Activated CD4-positive, alpha-beta T cell treated with anti-CD3 and anti-CD28 coated beads, Interleukin-2, amount 10 ng/mL, durations not matched to agents 24 days and 14 days (primary cell): ENCODE measurements at regions not wholly inside any gene's neighbourhood (a gene's known extent, or its start where the extent isn't known, plus 50 kb on each side); places are given as distances from the start of the nearest gene placed in this dataset.
A peak's percentile ranks its signal among the peaks of the same experiment; 100 is the strongest.

Experiments used
- DNase-seq: peaks from one replicate; pipeline ENCODE4 v3.0.0; 2022
- H3K27ac Mint-ChIP-seq: one replicate; pipeline ENCODE4 v1.8.0; 2022; ENCODE audit warnings: mild to moderate bottlenecking, mixed read lengths
- H3K27me3 Mint-ChIP-seq: one replicate; pipeline ENCODE4 v1.8.0; 2022; ENCODE audit warnings: mixed read lengths
- H3K36me3 Mint-ChIP-seq: one replicate; pipeline ENCODE4 v1.8.0; 2022; ENCODE audit warnings: low read depth, mild to moderate bottlenecking, mixed read lengths
- H3K4me1 Mint-ChIP-seq: one replicate; pipeline ENCODE4 v1.8.0; 2021; ENCODE audit warnings: mixed read lengths
- H3K4me3 Mint-ChIP-seq: one replicate; pipeline ENCODE4 v1.8.0; 2022; ENCODE audit warnings: mild to moderate bottlenecking, moderate library complexity, mixed read lengths
- H3K9me3 Mint-ChIP-seq: one replicate; pipeline ENCODE4 v1.8.0; 2021; ENCODE audit warnings: mixed read lengths
- intact Hi-C: fragments of 100-400 bp; cut with micrococcal nuclease; formaldehyde crosslinking; loops from one replicate; pipeline ENCODE4 v1.15.1; 2023

DNA sequence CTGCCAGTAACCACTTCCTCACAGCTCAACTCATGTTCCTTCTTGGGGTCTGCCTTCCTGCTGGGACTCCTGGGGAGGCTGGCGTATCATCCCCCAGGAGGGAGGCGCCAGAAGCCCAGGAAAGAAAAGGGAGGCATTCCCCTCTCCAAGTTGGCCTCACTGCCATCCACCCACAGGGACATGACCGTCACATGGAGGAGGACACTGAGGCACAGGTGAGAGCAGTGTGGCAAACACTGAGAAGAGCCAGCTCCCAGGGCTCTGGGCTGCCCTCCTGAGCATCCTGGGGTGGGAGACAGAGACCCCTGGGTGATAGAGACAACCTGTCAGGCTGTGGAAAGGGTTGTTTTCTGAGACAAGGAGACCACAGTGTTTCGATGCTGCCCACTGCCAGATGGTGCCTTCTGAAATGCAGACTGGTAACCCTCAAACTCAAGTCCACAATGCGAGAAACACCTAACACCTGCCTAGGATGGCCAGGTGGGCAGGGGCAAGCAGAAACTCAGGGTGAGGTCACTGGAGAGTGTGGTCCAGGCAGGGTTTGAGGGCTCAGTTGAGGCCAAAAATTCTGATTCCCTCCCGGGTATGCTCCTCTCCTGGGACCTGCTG, 1722.1 kb downstream of the TP53TG3F start:
- intact Hi-C loops = no loop called here

DNA sequence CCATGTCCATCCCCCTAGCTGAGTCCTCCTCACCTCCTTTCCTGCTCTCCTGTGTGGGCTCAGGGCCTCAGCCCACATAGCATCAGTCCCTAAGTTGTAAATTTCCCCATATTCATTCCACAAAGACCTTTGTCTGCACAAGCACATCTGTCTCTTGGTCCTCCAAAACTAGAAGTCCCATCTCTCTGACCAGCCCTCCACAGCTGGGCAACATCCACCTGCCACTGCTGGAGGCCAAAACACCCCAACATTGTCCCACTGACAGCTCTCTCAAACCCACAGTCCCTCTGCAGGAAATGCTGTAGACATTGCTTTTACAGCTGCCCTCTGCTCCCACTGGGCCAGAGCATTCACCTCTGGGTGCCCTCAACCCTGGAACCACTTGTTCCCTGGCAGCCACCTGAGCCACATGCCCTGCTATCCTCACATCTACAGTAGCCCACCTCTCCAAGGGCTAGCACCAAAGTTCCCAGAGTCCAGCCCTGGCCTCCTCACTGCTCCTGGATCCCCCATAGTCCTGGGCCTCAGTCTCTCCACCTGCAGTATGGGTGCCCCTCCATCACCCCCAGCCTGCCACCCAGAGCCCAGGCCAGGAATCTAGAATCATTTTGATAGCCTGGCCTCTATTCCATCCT, 1722.7 kb downstream of the TP53TG3F start:
- H3K27ac Mint-ChIP-seq = no peak overlapping the region
- no peak overlapping the region for H3K4me3 Mint-ChIP-seq
- H3K9me3 Mint-ChIP-seq = peaks cover 28% of the 10 kb centered on the region
- H3K36me3 Mint-ChIP-seq = no peaks in the 10 kb centered on the region
- H3K27me3 Mint-ChIP-seq = no peaks in the 10 kb centered on the region
- no peak for DNase-seq
- intact Hi-C loops = no loop called here
- H3K4me1 Mint-ChIP-seq = no peaks in the 10 kb centered on the region

More for the DNA sequence above, 1722.1 kb downstream of the TP53TG3F start:
- H3K9me3 Mint-ChIP-seq = peaks cover 29% of the 10 kb centered on the region
- no peak overlapping the region for H3K4me3 Mint-ChIP-seq
- no peaks in the 10 kb centered on the region for H3K27me3 Mint-ChIP-seq
- DNase-seq = no peak
- no peak overlapping the region for H3K27ac Mint-ChIP-seq
- H3K36me3 Mint-ChIP-seq = no peaks in the 10 kb centered on the region
- H3K4me1 Mint-ChIP-seq = no peaks in the 10 kb centered on the region

DNA sequence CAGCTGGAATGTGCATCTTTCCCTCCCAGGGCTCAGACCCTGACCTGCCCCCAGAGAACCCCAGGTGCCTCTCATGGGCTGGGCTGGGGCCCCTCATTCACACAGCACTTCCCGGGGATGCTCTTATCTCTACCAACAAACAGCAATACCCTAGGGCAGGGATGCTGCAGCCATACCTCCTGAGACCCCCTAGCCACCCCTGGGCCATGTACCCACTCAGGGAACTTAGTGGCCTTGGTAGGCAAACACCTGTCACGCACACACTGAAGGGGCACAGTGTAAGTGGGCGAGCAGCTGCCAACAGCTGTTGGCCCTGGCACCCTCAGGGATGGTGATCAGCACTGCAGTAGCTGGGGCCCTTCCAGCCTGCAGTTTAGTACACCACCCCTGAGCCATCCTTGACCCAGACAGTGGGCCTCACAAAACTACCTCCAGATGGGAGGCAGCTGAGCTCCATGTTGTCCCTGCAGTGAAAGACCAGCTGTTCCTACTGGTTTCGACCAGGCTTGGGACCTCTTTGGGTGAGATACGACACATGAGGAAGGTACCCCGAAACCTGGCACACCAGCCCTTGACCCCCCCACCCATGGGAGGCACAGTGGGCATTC, 1723.6 kb downstream of the TP53TG3F start:
- intact Hi-C loops = no loop called here
- Mint-ChIP-seq H3K4me1 (no peaks in the 10 kb centered on the region), H3K27me3 (no peaks in the 10 kb centered on the region), H3K4me3 (no peak overlapping the region), H3K9me3 (peaks cover 22% of the 10 kb centered on the region), H3K36me3 (no peaks in the 10 kb centered on the region), H3K27ac (no peak overlapping the region)
- DNase-seq = no peak

DNA sequence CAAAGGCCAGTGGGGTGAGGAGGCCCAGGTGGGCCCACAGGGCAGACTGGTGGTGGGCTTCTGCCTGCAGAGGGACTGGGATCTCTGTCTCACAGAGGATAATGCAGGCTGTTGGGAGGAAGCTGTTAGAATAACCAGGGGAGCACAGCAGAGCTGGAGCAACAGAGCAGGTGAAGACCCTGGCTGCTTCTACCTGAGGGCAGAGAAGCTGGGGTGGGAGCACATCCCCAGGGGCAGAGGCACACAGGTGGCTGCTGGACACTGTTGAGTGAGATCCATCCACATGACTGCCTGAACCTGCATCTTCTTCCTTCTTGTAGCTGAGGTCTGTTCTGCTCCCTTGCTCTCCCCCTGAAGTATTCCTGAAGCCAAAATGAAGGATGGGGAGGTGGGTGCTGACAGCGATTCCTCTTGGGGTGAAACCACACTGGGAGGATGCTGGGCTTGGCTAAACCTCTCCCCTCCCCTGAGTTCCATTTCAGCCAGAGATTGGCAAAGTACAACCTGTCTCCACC, 1725.0 kb downstream of the TP53TG3F start:
- Mint-ChIP-seq H3K4me1 (no peaks in the 10 kb centered on the region), H3K27ac (no peak overlapping the region), H3K36me3 (no peaks in the 10 kb centered on the region), H3K4me3 (no peak overlapping the region), H3K9me3 (peaks cover 22% of the 10 kb centered on the region), H3K27me3 (no peaks in the 10 kb centered on the region)
- intact Hi-C loops = no loop called here
- DNase-seq = no peak

DNA sequence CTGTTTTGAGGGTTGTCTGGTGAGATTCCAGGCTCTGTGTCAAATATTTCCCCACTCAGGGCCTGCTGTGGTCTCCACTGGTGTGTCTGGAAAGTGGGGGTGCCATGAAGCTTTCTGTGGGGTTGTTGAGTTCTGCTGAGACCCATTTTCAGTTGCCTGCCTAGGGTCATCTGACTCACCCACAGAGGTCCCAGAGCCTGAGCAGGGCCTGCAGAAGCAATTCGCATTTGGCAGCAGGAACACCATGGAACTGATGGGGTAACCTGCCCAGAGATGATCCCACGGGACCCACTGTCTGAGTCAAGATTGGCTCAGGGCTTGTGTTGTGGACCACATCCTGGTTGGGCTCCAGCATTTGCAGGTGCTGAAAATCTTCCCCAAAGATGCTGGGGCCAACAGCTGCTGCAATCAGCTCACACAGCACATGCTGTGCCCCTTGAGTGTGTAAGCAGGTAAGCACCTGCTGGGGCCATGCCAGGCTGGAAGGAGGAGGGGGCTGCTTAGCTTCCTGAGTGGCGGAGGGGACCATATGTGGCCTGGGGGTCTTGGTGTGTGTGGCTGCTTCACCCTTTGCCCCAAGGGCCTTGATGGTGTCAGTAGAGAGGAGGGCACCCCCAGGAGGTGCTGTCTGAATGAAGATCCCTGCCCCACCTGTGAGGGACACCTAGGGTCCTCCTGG, 1726.1 kb downstream of the TP53TG3F start:
- Mint-ChIP-seq H3K27ac (no peak overlapping the region), H3K36me3 (no peaks in the 10 kb centered on the region), H3K9me3 (peaks cover 22% of the 10 kb centered on the region), H3K4me1 (no peaks in the 10 kb centered on the region), H3K4me3 (no peak overlapping the region), H3K27me3 (no peaks in the 10 kb centered on the region)
- DNase-seq = no peak
- intact Hi-C loops = no loop called here

DNA sequence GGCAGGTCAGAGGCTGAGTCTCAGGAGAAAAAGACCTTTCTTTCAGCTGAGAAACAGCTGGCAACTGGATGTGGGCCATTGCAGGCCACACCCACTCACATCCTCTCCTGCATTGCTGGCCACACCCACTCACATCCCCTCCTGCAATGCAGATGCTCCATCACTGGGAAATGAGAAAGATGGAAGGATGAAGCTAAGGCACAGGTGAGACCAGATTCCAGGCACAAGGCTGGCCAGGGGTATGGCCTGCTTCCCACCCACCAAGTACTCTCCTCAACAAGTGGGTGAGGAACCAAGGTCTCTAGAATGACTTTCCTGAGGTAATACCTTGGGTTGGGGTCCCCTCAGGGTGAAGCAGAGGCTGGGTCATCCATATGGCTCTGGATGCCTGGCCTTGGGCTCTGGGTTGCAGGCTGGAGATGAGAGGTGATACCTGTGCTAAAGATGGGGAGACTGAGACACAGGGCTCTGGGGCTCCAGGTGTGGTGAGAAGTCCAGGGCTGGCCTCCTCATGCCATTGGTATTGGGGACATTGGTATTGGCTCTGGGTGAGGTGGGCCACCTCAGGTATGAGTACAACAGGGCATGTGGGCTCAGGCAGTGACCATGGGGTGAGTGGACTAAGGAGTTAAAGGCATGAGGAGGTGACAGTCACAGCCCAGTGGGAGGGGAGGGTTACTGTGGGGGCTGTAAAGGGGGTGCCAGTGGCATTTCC, 1726.8 kb downstream of the TP53TG3F start:
- no peaks in the 10 kb centered on the region for H3K4me1 Mint-ChIP-seq
- H3K9me3 Mint-ChIP-seq = peaks cover 22% of the 10 kb centered on the region
- no peak overlapping the region for H3K4me3 Mint-ChIP-seq
- H3K36me3 Mint-ChIP-seq = no peaks in the 10 kb centered on the region
- H3K27me3 Mint-ChIP-seq = no peaks in the 10 kb centered on the region
- intact Hi-C loops = no loop called here
- DNase-seq = no peak
- H3K27ac Mint-ChIP-seq = no peak overlapping the region

DNA sequence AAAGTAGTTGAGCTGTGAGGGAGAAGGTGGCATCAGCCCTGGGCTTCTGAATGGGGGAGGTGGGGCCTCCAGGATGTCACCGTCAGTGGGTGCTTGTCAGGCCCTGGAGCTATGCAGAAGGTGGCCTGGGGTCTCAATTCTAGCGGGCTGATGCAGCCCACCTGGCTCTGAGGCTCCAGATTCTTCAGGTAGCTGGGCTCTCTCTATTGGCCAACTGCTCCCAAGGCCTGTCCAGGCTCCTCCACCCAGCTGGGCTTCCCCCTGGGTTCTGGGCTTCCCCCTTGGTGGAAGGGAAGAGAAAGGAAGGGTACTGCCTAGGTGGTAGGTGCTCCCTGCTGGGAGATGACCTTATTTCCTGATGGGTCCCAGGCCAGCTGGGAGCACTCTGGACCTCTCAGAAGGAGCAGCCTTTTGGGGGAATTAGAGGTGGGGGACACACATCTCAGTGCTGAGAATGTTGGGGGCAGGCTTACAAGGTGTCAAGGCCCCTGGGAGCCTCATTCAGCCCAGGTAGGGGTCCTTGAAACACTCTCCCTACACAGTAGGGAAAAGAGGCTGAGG, 1728.3 kb downstream of the TP53TG3F start:
- no peaks in the 10 kb centered on the region for H3K36me3 Mint-ChIP-seq
- no peaks in the 10 kb centered on the region for H3K4me1 Mint-ChIP-seq
- intact Hi-C loops = no loop called here
- DNase-seq = no peak
- H3K9me3 Mint-ChIP-seq = peaks cover 17% of the 10 kb centered on the region
- no peaks in the 10 kb centered on the region for H3K27me3 Mint-ChIP-seq
- no peak overlapping the region for H3K27ac Mint-ChIP-seq
- H3K4me3 Mint-ChIP-seq = no peak overlapping the region

DNA sequence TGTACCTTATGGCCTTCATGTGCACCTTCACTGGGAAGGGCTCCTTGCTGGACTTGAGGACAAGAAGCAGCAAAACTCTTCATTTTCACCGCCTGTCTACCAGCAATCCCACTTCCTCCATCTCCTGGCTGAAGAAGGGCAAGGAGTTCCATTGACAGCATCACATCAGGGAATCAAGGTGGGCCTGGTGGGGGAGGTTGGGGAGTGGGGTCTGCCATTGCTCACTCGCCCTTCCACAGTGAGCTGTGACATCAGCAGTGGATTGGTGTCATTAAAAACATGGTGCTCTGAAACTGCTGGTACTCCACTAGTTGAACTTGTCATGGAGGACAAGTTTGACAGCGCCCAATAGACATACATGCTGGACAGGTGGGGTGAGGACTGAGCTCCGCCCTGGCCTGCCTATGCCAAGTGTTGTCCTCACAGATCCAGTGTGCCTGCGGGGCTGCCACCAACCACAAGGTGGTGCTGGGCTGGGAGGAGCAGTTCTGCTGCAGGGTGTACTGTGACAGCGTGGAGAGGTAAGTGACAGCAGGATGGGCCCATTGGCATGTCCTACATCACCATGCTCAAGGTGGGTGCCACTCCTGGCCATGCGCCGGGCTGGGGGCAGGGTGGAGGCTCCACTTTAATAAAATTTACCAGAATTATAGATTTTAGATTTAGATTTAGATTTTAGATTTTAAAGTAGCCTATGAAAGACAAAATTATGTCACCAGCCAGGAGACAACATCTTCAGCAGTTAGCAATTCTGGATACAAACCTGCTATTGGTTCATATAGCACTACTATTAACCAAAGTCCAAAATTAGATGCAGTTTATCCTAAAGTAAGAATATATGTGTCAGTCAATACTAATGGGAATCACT, 1729.1 kb downstream of the TP53TG3F start:
- peaks cover 15% of the 10 kb centered on the region for H3K9me3 Mint-ChIP-seq

DNA sequence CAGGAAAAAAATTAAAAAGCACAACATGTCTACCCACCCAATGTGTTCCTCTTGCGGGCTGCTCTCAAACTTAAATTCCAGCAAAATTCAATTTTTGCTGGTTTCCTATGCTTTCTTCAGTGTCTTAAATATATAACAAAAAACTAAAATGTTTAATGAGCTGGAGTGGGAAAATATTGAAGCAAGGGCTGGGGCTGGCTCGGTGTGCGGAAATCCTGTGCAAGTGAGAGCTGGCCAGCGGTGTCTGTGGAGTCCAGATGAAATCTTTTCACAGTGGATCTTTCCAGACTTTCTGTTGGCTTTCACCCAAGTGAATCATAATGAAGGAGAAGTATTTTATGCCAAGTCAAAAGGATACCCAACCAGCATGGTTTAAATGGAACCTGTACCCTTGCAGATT, 1733.6 kb downstream of the TP53TG3F start:
- intact Hi-C loops = no loop called here
- Mint-ChIP-seq H3K4me1 (no peaks in the 10 kb centered on the region), H3K36me3 (no peaks in the 10 kb centered on the region), H3K27ac (no peak overlapping the region), H3K4me3 (no peak overlapping the region), H3K9me3 (peaks cover 4% of the 10 kb centered on the region), H3K27me3 (no peaks in the 10 kb centered on the region)
- DNase-seq = no peak

More for the DNA sequence above, 1729.1 kb downstream of the TP53TG3F start:
- H3K4me1 Mint-ChIP-seq = no peaks in the 10 kb centered on the region
- intact Hi-C loops = no loop called here
- no peak overlapping the region for H3K4me3 Mint-ChIP-seq
- H3K27me3 Mint-ChIP-seq = no peaks in the 10 kb centered on the region
- peak; percentile 23 for DNase-seq
- H3K36me3 Mint-ChIP-seq = no peaks in the 10 kb centered on the region
- no peak overlapping the region for H3K27ac Mint-ChIP-seq

DNA sequence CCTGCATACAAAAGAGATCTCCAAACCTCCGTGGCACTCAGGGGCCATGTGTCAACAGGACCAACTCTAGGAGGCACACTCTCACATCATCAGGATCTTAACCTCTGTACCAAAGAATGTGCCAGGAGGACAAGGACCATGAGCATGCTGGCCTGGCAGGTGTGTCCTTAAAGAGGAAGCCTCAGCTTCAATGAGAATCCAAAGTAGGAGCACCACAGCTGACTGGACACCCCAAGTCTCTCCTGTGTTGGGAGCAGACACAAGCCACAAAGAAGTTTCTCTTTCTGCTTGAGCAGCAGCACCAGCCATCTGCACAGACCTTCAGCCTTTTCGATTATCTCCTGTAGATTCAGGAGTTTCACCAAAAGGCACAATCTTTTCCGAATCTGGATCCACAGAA, 1734.5 kb downstream of the TP53TG3F start:
- H3K27me3 Mint-ChIP-seq = no peaks in the 10 kb centered on the region
- intact Hi-C loops = no loop called here
- peaks cover 4% of the 10 kb centered on the region for H3K9me3 Mint-ChIP-seq
- H3K4me3 Mint-ChIP-seq = no peak overlapping the region
- H3K27ac Mint-ChIP-seq = no peak overlapping the region
- DNase-seq = no peak
- no peaks in the 10 kb centered on the region for H3K36me3 Mint-ChIP-seq
- no peaks in the 10 kb centered on the region for H3K4me1 Mint-ChIP-seq

DNA sequence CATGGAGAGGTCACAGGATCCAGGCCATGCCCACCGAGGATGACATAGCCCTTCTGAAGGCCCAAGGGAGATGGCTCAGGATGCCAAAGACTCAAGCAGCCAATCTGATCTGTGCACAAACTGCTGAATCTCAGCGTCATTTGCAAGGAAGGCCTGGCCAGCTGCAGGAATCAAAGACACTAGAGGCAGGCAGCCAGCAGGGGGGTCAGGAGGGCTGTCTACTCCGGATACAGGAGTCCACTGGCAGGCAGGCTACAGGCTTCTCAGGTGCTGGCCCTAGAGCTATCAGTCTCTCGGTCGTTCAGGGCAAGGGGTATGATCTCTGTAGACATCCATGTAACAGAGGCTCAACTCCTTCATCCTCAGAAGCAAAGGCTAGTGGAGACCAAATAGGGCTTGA, 1735.3 kb downstream of the TP53TG3F start:
- Mint-ChIP-seq H3K4me1 (no peaks in the 10 kb centered on the region), H3K36me3 (no peaks in the 10 kb centered on the region), H3K27me3 (no peaks in the 10 kb centered on the region), H3K27ac (no peak overlapping the region), H3K4me3 (no peak overlapping the region), H3K9me3 (peaks cover 4% of the 10 kb centered on the region)
- intact Hi-C loops = no loop called here
- DNase-seq = no peak

DNA sequence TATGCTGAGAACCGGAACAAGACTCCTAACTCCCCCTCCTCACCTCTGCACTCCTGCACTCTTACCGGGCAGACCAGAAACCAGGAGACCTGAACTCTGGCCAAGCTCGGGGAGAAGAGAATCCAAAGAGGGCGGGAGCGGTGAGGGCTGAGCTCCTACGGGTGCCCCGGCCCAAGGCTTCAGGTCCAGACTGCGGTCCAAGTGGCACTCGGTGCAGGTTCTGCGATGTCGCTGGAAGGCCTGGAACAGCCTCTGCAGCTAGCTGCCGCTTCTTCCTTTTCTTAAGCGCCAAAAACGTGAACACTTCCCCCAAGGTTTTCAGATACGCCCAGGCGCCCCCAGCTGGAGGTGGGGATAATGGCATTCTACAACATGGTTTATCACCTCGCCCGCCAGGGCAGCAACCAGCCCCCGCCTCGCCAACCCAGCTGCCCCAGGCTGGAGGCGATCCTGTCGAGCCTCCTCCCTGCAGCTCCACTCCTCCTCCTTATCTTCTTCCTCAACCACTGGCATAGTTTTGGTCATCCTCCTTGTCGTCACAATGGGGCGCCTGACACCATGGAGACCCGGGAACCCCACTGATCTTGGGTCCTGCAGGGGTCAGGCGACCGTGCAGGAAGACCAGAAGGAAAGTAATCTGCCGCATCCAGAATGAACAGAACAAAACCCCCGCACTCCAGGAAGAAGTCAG, 1735.9 kb downstream of the TP53TG3F start:
- Mint-ChIP-seq H3K4me1 (no peaks in the 10 kb centered on the region), H3K4me3 (no peak overlapping the region), H3K27me3 (no peaks in the 10 kb centered on the region), H3K9me3 (peaks cover 10% of the 10 kb centered on the region), H3K36me3 (no peaks in the 10 kb centered on the region), H3K27ac (no peak overlapping the region)
- intact Hi-C loops = no loop called here
- DNase-seq = no peak
